Limb (tissue), 2 donors: ENCODE measurements at regions not wholly inside any gene's neighbourhood (a gene's known extent, or its start where the extent isn't known, plus 50 kb on each side); places are given as distances from the start of the nearest gene placed in this dataset.

Source experiments
- DNase-seq, 2 donors: peaks; one replicate each; pipeline ENCODE4 v3.0.0-alpha.2; 2016; ENCODE audit errors: extremely low spot score in 2 of 2

GRCh38 chr2:221836095-221836494 lies 264.0 kb upstream of the EPHA4 start:
- no peak for DNase-seq

- DNase-seq = no peak
Observed at GRCh38 chr2:221833966-221834365, 261.9 kb upstream of the EPHA4 start.

- no peak for DNase-seq
Observed at GRCh38 chr2:221831051-221831450, 258.9 kb upstream of the EPHA4 start.

GRCh38 chr2:221822416-221822815 lies 250.3 kb upstream of the EPHA4 start:
- DNase-seq = no peak

GRCh38 chr2:221818616-221819320 lies 246.7 kb upstream of the EPHA4 start:
- no peak for DNase-seq

- no peak for DNase-seq
Observed at GRCh38 chr2:221817878-221818277, 245.8 kb upstream of the EPHA4 start.

- DNase-seq = no peak
Observed at GRCh38 chr2:221817052-221817451, 244.9 kb upstream of the EPHA4 start.

- DNase-seq = no peak
Observed at GRCh38 chr2:221816566-221816965, 244.5 kb upstream of the EPHA4 start.

- no peak for DNase-seq
Observed at GRCh38 chr2:221810650-221811049, 238.5 kb upstream of the EPHA4 start.

GRCh38 chr2:221810245-221810644 lies 238.1 kb upstream of the EPHA4 start:
- DNase-seq = peak; percentile 7 to 35

- no peak for DNase-seq
Observed at GRCh38 chr2:221808488-221808887, 236.4 kb upstream of the EPHA4 start.

- no peak for DNase-seq
Observed at GRCh38 chr2:221807706-221808105, 235.6 kb upstream of the EPHA4 start.

- no peak for DNase-seq
Observed at GRCh38 chr2:221802089-221802488, 230.0 kb upstream of the EPHA4 start.

- DNase-seq = no peak
Observed at GRCh38 chr2:221792971-221793521, 220.9 kb upstream of the EPHA4 start.

- no peak for DNase-seq
Observed at GRCh38 chr2:221791844-221792243, 219.7 kb upstream of the EPHA4 start.

- DNase-seq = no peak
Observed at GRCh38 chr2:221787561-221787960, 215.5 kb upstream of the EPHA4 start.

GRCh38 chr2:221786297-221786926 lies 214.3 kb upstream of the EPHA4 start:
- DNase-seq = no peak

- no peak for DNase-seq
Observed at GRCh38 chr2:221780281-221780688, 208.2 kb upstream of the EPHA4 start.

- no peak for DNase-seq
Observed at GRCh38 chr2:221779614-221780067, 207.5 kb upstream of the EPHA4 start.

- no peak for DNase-seq
Observed at GRCh38 chr2:221778025-221778424, 205.9 kb upstream of the EPHA4 start.

GRCh38 chr2:221777119-221777518 lies 205.0 kb upstream of the EPHA4 start:
- DNase-seq = no peak

- peak in 1 of 2 donors; percentile 25 for DNase-seq
Observed at GRCh38 chr2:221775096-221775495, 203.0 kb upstream of the EPHA4 start.

- no peak for DNase-seq
Observed at GRCh38 chr2:221774136-221774535, 202.0 kb upstream of the EPHA4 start.
